IPS-NIHi7 (cell line): ENCODE measurements at regions not wholly inside any gene's neighbourhood (a gene's known extent, or its start where the extent isn't known, plus 50 kb on each side); places are given as distances from the start of the nearest gene placed in this dataset.
"Not testable (repeated sequence)": the region's sequence is repeated elsewhere in the genome, so short reads cannot be mapped to it uniquely, and the experiment has no call there.

ENCODE experiments used
- DNase-seq: peaks from one replicate; pipeline ENCODE4 v3.0.0; 2012; ENCODE audit warnings: mixed read lengths; ENCODE audit errors: extremely low spot score

DNA sequence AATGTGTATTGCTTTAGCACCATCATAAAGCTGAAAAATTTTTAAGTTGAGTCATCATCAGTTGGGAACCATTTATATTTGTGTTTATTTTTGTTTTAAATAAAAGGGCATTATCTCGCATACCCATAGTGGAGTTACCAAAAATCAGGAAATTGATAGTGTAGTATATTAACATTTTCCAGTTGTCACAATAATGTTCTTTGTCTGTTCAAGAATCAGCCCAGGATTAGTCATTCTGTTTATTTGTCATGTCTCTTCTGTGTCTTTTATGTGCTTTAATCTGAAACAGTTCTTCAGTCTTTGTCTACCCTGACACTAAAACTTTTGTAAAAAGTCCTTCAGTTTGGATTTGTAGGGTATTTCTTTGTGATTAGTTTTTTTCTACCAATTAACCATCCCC is 827.8 kb upstream of the ZWINT start:
- DNase-seq = no peak

DNA sequence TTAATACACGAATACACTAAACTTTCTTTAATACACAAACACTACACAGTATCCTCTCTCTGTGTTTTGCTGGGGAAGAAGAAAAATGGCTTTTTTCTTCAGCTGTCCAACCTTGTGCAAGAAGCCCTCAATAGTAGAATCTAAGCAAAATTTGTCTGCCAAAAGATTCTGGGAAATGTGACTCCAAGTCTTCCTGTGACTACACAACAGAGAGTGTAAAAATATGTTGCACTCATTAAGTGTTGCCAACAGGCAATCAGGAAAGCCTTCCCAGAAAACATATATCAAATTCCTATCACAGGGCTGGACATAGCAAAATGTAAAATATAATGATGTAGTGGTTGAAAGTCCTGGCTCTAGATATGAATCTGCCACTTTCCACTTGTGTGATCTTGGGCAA is 825.1 kb upstream of the ZWINT start:
- no peak for DNase-seq

GRCh38 chr10:57169597-57169996 is 808.5 kb upstream of the ZWINT start:
- DNase-seq = no peak

- no peak for DNase-seq
Measured at GRCh38 chr10:57168611-57169240, 807.7 kb upstream of the ZWINT start.

DNA sequence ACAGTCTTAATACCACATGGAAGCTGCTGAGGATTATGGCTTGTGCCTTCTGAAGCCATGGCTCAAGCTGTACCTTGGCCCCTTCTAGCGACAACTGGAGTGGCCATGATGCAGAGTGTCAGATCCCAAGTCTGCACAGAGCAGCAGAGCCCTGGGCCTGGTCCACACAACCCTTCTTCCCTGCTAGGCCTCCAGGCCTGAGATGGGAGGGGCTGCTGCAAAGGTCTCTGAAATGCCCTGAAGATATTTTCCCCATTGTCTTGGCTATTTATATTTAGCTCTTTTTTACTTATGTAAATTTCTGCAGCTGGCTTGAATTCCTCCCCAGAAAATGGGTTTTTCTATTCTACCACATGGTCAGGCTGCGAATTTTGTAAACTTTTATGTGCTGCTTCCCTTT is 804.6 kb upstream of the ZWINT start:
- DNase-seq = no peak

DNA sequence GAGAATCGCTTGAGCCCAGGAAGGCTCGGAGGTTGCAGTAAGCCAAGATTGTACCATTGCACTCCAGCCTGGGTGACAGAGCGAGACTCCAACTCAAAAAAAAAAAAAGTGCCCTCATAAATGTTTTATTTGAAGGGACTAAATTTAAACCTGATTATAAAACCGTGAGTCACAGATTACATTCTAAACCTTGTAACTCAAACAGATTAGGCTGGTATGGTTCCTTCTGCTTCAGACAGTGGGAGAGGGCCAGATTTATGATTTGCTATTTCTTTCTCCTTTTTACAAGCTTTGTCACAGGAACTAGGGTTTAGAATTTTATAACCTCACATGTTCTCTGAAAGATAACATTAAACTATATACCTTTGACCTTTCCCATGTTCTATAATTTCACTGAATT is 801.2 kb upstream of the ZWINT start:
- no peak for DNase-seq

- no peak for DNase-seq
Measured at GRCh38 chr10:57161157-57161556, 800.1 kb upstream of the ZWINT start.

GRCh38 chr10:57145548-57145947 is 784.5 kb upstream of the ZWINT start:
- DNase-seq = no peak

DNA sequence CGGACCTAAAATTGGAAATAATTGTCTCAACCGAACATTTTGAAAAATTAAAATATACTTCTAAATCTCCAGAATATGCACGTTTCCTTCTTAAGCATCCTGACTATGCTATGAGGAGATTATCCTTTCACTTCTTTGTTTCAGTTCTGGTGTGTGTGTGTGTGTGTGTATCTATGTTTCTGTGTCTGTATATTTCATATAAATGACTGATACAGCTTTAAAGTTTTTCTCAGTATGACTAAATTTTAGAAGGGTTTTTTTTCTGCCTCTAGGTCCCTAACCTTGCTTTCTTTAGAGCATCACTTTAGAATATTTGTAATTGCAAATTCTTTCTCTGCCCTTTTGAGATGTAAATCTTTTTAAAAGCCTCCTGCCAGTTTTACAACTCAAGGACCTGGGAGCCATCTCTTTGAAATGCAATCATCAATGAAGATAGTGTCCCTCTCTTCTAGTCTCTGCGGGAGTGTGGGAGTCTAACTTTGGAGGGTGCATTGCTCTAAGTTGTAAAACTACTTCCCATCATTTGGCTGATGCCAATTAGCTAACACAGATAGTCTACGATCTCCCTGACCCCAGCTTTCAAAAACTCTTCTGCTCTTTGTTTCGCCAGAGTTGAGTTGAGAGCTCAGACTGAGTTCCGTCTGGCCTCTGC is 782.0 kb upstream of the ZWINT start:
- peak; percentile 45 for DNase-seq

DNA sequence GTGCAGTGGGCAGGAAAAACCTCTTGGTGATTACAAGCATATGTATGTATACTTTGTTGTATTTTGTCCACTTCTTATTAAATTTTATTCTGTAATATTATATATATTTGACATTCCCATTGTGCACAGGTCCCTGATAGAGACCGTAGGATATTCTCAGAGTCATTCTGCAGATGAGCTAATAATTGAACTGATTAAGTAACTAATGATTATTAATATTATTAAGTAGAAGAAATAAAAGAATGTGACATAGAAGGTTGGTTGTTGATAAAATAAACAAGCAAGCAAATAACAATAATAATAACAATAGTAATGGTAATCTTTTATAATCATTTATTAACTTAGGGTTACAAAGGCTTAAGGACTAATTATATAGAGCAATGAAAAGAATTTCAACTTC is 780.6 kb upstream of the ZWINT start:
- DNase-seq = no peak

GRCh38 chr10:57119684-57120083 is 758.6 kb upstream of the ZWINT start:
- DNase-seq = no peak

- no peak for DNase-seq
Measured at GRCh38 chr10:57113545-57113944, 752.5 kb upstream of the ZWINT start.

DNA sequence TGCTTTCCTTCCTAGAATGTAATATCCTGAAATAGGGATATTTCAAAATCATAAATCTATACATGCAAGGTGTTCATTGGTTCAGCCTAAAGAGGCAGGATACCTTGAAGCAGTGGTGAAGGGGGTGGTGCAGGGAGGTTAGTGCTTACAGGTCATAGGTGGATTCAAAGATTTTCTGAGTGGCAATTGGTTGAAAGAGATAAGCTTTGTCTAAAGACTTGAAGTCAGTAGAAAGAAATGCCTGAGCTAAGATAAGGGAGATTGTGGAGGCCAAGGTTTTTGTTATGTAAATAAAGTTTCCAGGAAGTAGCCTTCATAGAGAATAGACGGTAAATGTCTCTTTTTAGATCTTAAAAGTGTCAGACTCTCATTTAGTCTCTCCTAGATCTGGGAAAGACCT is 741.2 kb upstream of the ZWINT start:
- no peak for DNase-seq

GRCh38 chr10:57098146-57098545 is 737.1 kb upstream of the ZWINT start:
- DNase-seq = no peak

- no peak for DNase-seq
Measured at GRCh38 chr10:57096044-57096443, 735.0 kb upstream of the ZWINT start.

GRCh38 chr10:57094965-57095364 is 733.9 kb upstream of the ZWINT start:
- no peak for DNase-seq

GRCh38 chr10:57094083-57094482 is 733.0 kb upstream of the ZWINT start:
- DNase-seq = no peak

DNA sequence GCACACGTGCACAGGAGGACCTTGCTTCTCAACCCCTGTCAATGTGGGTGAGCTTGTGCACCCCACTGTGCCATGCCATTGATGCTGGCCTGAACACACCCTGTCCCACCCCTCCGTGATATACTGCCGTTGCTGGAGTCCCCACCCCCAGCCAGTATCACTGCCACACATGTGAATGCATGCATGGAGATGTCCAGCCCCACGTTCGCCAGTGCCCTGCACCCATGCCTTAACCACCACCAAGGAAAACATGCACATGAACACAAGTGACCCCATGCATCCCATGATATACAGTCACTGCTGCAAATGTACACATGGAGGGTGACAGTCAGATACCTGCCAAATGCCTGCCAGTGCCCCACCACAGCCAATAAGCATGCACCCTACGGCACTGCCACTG is 692.5 kb upstream of the ZWINT start:
- DNase-seq = no peak

DNA sequence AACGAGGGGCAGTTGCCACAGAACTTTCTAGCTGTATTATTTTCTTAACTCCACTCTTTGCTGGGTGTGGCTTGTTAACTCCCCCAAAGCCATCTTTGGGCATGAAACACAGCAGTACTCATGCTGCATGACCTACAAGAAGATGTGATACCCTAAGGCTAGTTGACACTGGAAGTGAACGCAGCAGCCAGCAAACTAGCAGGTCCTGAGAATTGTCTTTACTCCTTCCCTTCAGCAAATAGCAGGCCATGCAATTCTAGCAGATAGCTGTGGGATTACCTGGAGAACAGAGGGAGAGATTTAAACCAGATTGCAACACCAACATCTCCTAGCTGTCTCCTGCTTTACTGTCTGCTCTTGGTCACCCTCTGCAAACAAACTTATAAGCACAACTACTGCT is 688.0 kb upstream of the ZWINT start:
- peak; percentile 9 for DNase-seq

- DNase-seq = no peak
Measured at GRCh38 chr10:57038531-57038930, 677.5 kb upstream of the ZWINT start.

GRCh38 chr10:57035310-57035709 is 674.3 kb upstream of the ZWINT start:
- no peak for DNase-seq

- DNase-seq = not testable (repeated sequence)
Measured at GRCh38 chr10:57032301-57032700, 671.2 kb upstream of the ZWINT start.

DNA sequence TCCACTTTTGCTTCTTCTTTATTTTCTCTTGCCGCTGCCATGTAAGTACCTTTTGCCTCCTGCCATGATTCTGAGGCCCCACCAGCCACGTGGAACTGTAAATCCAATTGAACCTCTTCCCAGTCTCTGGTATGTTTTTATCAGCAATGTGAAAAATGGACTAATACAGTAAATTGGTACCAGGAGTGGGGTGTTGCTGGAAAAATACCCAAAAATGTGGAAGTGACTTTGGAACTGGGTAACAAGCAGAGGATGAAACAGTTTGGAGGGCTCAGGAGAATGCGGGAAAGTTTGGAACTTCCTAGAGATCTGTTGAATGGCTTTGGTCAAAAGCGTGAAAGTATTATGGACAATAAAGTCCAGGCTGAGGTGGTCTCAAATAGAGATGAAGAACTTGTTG is 670.3 kb upstream of the ZWINT start:
- no peak for DNase-seq

DNA sequence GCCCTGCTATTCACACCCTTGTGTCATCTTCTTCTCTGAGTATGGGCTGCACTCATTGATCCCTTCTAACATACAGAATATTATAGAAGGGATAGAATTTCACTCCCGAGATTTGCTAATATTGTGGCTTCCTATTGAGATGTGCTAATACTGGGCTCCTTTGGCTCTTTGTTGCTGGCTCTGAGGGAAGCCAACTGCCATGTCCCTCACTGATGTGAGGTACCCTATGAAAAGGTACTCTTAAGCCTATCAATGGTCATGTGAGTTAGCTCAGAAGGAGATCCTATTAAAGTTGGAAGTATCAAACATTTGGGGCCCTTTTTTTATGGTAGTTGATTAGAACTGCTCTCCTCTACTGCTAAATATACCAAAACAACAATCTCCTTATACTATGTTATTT is 665.2 kb upstream of the ZWINT start:
- DNase-seq = no peak
